ENCODE measurements at regions not wholly inside any gene's neighbourhood (a gene's known extent, or its start where the extent isn't known, plus 50 kb on each side); places are given as distances from the start of the nearest gene placed in this dataset.

- TF ChIP-seq CTCF (IDR thresholded peaks at IDR 0.05; ENCODE audit: poor library complexity, severe bottlenecking) = no peak
- no peak for TF ChIP-seq EZH2 (IDR thresholded peaks at IDR 0.05; ENCODE audit: borderline replicate concordance, insufficient read depth, low read length, poor library complexity, severe bottlenecking)
Measured at GRCh38 chr1:189673217-189673616, 804.4 kb downstream of the BRINP3 start.
